HEK293 (cell line): ENCODE measurements at regions not wholly inside any gene's neighbourhood (a gene's known extent, or its start where the extent isn't known, plus 50 kb on each side); places are given as distances from the start of the nearest gene placed in this dataset.

Experiments
- CTCF ChIA-PET: fragments of 350-600 bp; formaldehyde crosslinking; extraction: SDS; loops from one replicate; lab custom pipeline; 2021; ENCODE audit warnings: antibody characterized with exemption; lab: Yijun Ruan, JAX
- POLR2A ChIA-PET: fragments of 300-600 bp; formaldehyde crosslinking; extraction: SDS; loops from one replicate; lab custom pipeline; 2020; ENCODE audit warnings: antibody characterized with exemption, inconsistent platforms; lab: Yijun Ruan, JAX
- H3K27ac ChIP-seq: fragments of 200-500 bp; sonication (Bioruptor generic); 2 replicates; pipeline ENCODE4 v1.5.1; 2014; ENCODE audit warnings: low read depth, low read length, control low read depth, inconsistent platforms; ENCODE audit errors: extremely low read depth
- H3K36me3 ChIP-seq, 2 experiments: fragments of 200-500 bp in 1 of 2; sonication (Bioruptor generic) in 1 of 2; 1 replicate in 1 of 2; 2 replicates in 1 of 2; pipeline ENCODE4 v1.5.1; 2014 to 2017; ENCODE audit warnings: inconsistent platforms in 2 of 2, low read length in 2 of 2; ENCODE audit not compliant: control insufficient read depth in 2 of 2, insufficient read depth in 1 of 2
- H3K4me1 ChIP-seq: fragments of 200-500 bp; sonication (Bioruptor generic); 2 replicates; pipeline ENCODE4 v1.5.1; 2014; ENCODE audit warnings: mild to moderate bottlenecking, low read length, inconsistent platforms; ENCODE audit not compliant: control insufficient read depth, insufficient read depth
- H3K4me3 ChIP-seq: 2 replicates; pipeline ENCODE4 v1.5.1; 2011; ENCODE audit warnings: low read depth, mild to moderate bottlenecking, control low read depth, low read length, moderate library complexity
- H3K9me3 ChIP-seq: fragments of 200-500 bp; sonication (Bioruptor generic); 2 replicates; pipeline ENCODE4 v1.5.1; 2014; ENCODE audit warnings: low read depth, low read length, inconsistent platforms; ENCODE audit not compliant: control insufficient read depth, insufficient read depth
- GLI4 ChIP-seq: fragments of 450-650 bp; formaldehyde crosslinking; IDR thresholded peaks from 2 replicates; pipeline ENCODE4 v1.5.1; 2016; ENCODE audit warnings: missing biosample characterization, missing genetic modification characterization
- HOXD13 ChIP-seq: sonication (generic); formaldehyde crosslinking; IDR thresholded peaks from 2 replicates; pipeline ENCODE4 v1.8.0; 2022; ENCODE audit warnings: missing genetic modification reagents, borderline replicate concordance
- SALL2 ChIP-seq: fragments of 450-650 bp; formaldehyde crosslinking; IDR thresholded peaks from 2 replicates; pipeline ENCODE4 v1.5.0; 2017; ENCODE audit warnings: missing biosample characterization, mild to moderate bottlenecking, missing genetic modification characterization, borderline replicate concordance
- SCRT1 ChIP-seq: fragments of 450-650 bp; formaldehyde crosslinking; IDR thresholded peaks from 2 replicates; pipeline ENCODE4 v1.5.1; 2016; ENCODE audit warnings: missing biosample characterization, missing genetic modification characterization, borderline replicate concordance
- SP2 ChIP-seq: fragments of 450-650 bp; formaldehyde crosslinking; IDR thresholded peaks from 2 replicates; pipeline ENCODE4 v1.5.1; 2016; ENCODE audit warnings: missing biosample characterization, missing genetic modification characterization
- SP3 ChIP-seq: fragments of 450-650 bp; formaldehyde crosslinking; IDR thresholded peaks from 2 replicates; pipeline ENCODE4 v1.5.1; 2016; ENCODE audit warnings: missing biosample characterization, missing genetic modification characterization
- YY1 ChIP-seq: fragments of 450-650 bp; formaldehyde crosslinking; IDR thresholded peaks from 2 replicates; pipeline ENCODE4 v1.5.1; 2018; ENCODE audit warnings: missing biosample characterization, missing genetic modification characterization
- ZBTB20 ChIP-seq: fragments of 450-650 bp; formaldehyde crosslinking; IDR thresholded peaks from 2 replicates; pipeline ENCODE4 v1.5.1; 2016; ENCODE audit warnings: missing biosample characterization, missing genetic modification characterization
- ZEB2 ChIP-seq: fragments of 450-650 bp; formaldehyde crosslinking; IDR thresholded peaks from 2 replicates; pipeline ENCODE4 v1.5.1; 2016; ENCODE audit warnings: missing biosample characterization, missing genetic modification characterization
- ZNF112 ChIP-seq: fragments of 450-650 bp; formaldehyde crosslinking; IDR thresholded peaks from 2 replicates; pipeline ENCODE4 v1.5.0; 2017; ENCODE audit warnings: missing biosample characterization, missing genetic modification characterization
- ZNF155 ChIP-seq: fragments of 450-650 bp; formaldehyde crosslinking; IDR thresholded peaks from 2 replicates; pipeline ENCODE4 v1.5.1; 2016; ENCODE audit warnings: missing biosample characterization, missing genetic modification characterization
- ZNF16 ChIP-seq: fragments of 450-650 bp; formaldehyde crosslinking; IDR thresholded peaks from 2 replicates; pipeline ENCODE4 v1.5.1; 2016; ENCODE audit warnings: low read depth, missing biosample characterization, missing genetic modification characterization
- ZNF175 ChIP-seq: fragments of 450-650 bp; formaldehyde crosslinking; IDR thresholded peaks from 2 replicates; pipeline ENCODE4 v1.5.1; 2016; ENCODE audit warnings: missing biosample characterization, missing genetic modification characterization
- ZNF184 ChIP-seq: fragments of 450-650 bp; IDR thresholded peaks from 2 replicates; pipeline ENCODE4 v1.5.1; 2018; ENCODE audit warnings: missing biosample characterization, mild to moderate bottlenecking, missing genetic modification characterization
- ZNF211 ChIP-seq: fragments of 450-650 bp; formaldehyde crosslinking; IDR thresholded peaks from 2 replicates; pipeline ENCODE4 v1.5.1; 2016; ENCODE audit warnings: low read depth, missing biosample characterization, missing genetic modification characterization
- ZNF214 ChIP-seq: fragments of 450-650 bp; formaldehyde crosslinking; IDR thresholded peaks from 2 replicates; pipeline ENCODE4 v1.5.1; 2017; ENCODE audit warnings: missing biosample characterization, mild to moderate bottlenecking, missing genetic modification characterization, borderline replicate concordance
- ZNF221 ChIP-seq: fragments of 450-650 bp; formaldehyde crosslinking; IDR thresholded peaks from 2 replicates; pipeline ENCODE4 v1.5.1; 2017; ENCODE audit warnings: missing biosample characterization, missing genetic modification characterization, borderline replicate concordance
- ZNF266 ChIP-seq: fragments of 450-650 bp; formaldehyde crosslinking; IDR thresholded peaks from 2 replicates; pipeline ENCODE4 v1.5.1; 2016; ENCODE audit warnings: missing biosample characterization, missing genetic modification characterization, low read depth
- ZNF404 ChIP-seq: fragments of 450-650 bp; formaldehyde crosslinking; IDR thresholded peaks from 2 replicates; pipeline ENCODE4 v1.5.1; 2017; ENCODE audit warnings: missing biosample characterization, missing genetic modification characterization
- ZNF530 ChIP-seq: fragments of 450-650 bp; formaldehyde crosslinking; IDR thresholded peaks from 2 replicates; pipeline ENCODE4 v1.5.1; 2016; ENCODE audit warnings: low read depth, missing biosample characterization, missing genetic modification characterization
- ZNF549 ChIP-seq: fragments of 450-650 bp; IDR thresholded peaks from 2 replicates; pipeline ENCODE4 v1.5.1; 2018; ENCODE audit warnings: missing biosample characterization, missing genetic modification characterization, mild to moderate bottlenecking, inconsistent platforms, moderate library complexity
- ZNF585B ChIP-seq: fragments of 450-650 bp; formaldehyde crosslinking; IDR thresholded peaks from 2 replicates; pipeline ENCODE4 v1.5.1; 2016; ENCODE audit warnings: missing biosample characterization, missing genetic modification characterization
- ZNF600 ChIP-seq: fragments of 450-650 bp; formaldehyde crosslinking; IDR thresholded peaks from 2 replicates; pipeline ENCODE4 v1.5.1; 2016; ENCODE audit warnings: missing biosample characterization, missing genetic modification characterization
- ZNF623 ChIP-seq: fragments of 450-650 bp; formaldehyde crosslinking; IDR thresholded peaks from 2 replicates; pipeline ENCODE4 v1.5.1; 2016; ENCODE audit warnings: missing biosample characterization, missing genetic modification characterization
- ZNF626 ChIP-seq: fragments of 450-650 bp; sonication (Bioruptor Pico); formaldehyde crosslinking; IDR thresholded peaks from 2 replicates; pipeline ENCODE4 v1.5.1; 2018; ENCODE audit warnings: missing biosample characterization, missing genetic modification characterization, inconsistent platforms
- ZNF792 ChIP-seq: fragments of 450-650 bp; formaldehyde crosslinking; IDR thresholded peaks from 2 replicates; pipeline ENCODE4 v1.5.1; 2016; ENCODE audit warnings: missing biosample characterization, missing genetic modification characterization
- ZNF843 ChIP-seq: fragments of 450-650 bp; formaldehyde crosslinking; IDR thresholded peaks from 2 replicates; pipeline ENCODE4 v1.5.1; 2016; ENCODE audit warnings: missing biosample characterization, missing genetic modification characterization
- TF ChIP-seq, protein P1 (sequence below): fragments of 450-650 bp; formaldehyde crosslinking; IDR thresholded peaks from 2 replicates; pipeline ENCODE4; 2016; ENCODE audit warnings: missing biosample characterization, missing genetic modification characterization
- TF ChIP-seq, protein P2 (sequence below): fragments of 450-650 bp; formaldehyde crosslinking; optimal IDR thresholded peaks from 2 replicates; pipeline ENCODE3; 2016; ENCODE audit warnings: missing biosample characterization, mild to moderate bottlenecking, missing genetic modification characterization
- TF ChIP-seq, protein P3 (sequence below): fragments of 450-650 bp; formaldehyde crosslinking; IDR thresholded peaks from 2 replicates; pipeline ENCODE4 v1.5.1; 2016; ENCODE audit warnings: missing biosample characterization, missing genetic modification characterization

DNA sequence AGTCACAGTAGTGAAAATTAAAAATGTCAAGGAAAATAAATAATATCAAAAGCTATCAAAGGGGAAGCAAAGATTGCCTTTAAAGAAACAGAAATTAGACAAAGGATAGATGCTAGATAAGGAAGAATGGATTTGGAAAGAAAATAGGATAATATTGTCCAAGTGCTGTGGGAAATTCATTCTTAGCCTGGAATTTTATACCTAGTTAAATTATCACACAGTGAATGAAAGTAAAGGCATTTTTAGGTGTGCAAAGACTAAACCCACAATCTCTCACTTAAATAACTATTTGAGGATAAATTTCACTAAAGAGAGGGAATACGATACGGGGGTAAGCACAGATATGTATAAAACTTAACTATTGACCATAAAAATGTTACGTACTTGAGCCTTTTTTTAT, 511.1 kb downstream of the TMEM135 start:
- ChIA-PET POLR2A (no interaction called here), CTCF (no interaction called here)
- Histone ChIP-seq H3K9me3 (no peaks in the 10 kb centered on the region), H3K4me1 (no peaks in the 10 kb centered on the region), H3K4me3 (no peak overlapping the region), H3K36me3 (no peaks in the 10 kb centered on the region), H3K27ac (no peak overlapping the region)
- TF ChIP-seq GLI4 (tag by site-specific recombination) (no peak), ZNF211 (tag by site-specific recombination) (no peak), ZNF623 (no peak), YY1 (no peak), ZNF843 (tag by site-specific recombination) (no peak), ZNF404 (tag by site-specific recombination) (no peak), ZNF112 (tag by site-specific recombination) (no peak), HOXD13 (CRISPR knock-in tag) (no peak), ZNF184 (tag by site-specific recombination) (no peak), SP2 (tag by site-specific recombination) (no peak)

DNA sequence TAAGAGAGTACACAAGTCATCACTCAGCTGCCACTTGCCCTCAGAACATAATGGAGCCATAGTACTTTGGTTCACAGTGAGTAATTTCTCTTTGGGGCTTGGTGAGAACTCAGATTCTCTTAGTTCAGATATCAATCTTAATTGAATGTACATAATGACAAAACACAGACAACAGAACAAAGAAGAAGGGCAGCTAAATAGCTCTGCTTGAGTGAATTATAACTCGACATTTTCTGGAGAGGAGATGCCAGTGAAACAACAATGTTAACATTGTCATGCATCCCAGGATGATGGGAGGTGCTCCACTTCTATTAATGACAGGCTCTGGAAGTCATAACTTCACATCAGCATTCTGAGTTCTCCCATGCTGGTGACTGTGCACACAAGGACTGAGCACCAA, 508.1 kb downstream of the TMEM135 start:
- CTCF ChIA-PET = no interaction called here
- Histone ChIP-seq H3K27ac (no peak overlapping the region), H3K36me3 (no peaks in the 10 kb centered on the region), H3K4me3 (no peak overlapping the region), H3K4me1 (no peaks in the 10 kb centered on the region), H3K9me3 (no peaks in the 10 kb centered on the region)
- TF ChIP-seq, protein P1, sequence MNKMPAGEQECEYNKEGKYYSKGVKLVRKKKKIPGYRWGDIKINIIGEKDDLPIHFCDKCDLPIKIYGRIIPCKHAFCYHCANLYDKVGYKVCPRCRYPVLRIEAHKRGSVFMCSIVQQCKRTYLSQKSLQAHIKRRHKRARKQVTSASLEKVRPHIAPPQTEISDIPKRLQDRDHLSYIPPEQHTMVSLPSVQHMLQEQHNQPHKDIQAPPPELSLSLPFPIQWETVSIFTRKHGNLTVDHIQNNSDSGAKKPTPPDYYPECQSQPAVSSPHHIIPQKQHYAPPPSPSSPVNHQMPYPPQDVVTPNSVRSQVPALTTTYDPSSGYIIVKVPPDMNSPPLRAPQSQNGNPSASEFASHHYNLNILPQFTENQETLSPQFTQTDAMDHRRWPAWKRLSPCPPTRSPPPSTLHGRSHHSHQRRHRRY (tag by site-specific recombination) = no peak
- no peak for TF ChIP-seq ZNF792 (tag by site-specific recombination)
- TF ChIP-seq SCRT1 (tag by site-specific recombination) = no peak
- no peak for TF ChIP-seq ZBTB20 (tag by site-specific recombination)
- no peak for TF ChIP-seq ZNF585B (tag by site-specific recombination)
- TF ChIP-seq SALL2 (tag by site-specific recombination) = no peak
- POLR2A ChIA-PET = no interaction called here

DNA sequence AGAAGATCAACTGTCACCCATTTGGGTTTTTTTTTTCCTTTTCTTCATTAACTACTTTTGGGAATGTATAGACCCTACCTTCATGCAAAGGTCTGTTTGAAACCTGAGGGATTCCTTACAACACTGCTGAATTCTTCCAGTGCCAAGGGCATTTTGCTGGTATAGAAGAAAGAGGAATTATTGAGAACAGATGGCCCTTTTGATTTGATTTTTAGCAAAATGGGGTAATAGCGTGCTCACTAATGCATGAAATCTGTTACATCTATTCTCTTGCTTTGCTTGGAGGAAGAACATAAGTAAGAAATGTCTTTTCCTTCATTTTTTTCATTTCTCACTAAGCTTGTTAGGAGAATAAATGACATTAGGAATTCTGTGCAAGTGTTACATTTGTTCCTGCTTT, 501.9 kb downstream of the TMEM135 start:
- CTCF ChIA-PET = no interaction called here
- no peaks in the 10 kb centered on the region for H3K9me3 ChIP-seq
- POLR2A ChIA-PET = no interaction called here
- H3K4me1 ChIP-seq = no peaks in the 10 kb centered on the region
- no peaks in the 10 kb centered on the region for H3K36me3 ChIP-seq
- no peak overlapping the region for H3K27ac ChIP-seq
- no peak overlapping the region for H3K4me3 ChIP-seq
- no peak for TF ChIP-seq ZNF266 (tag by site-specific recombination)
- TF ChIP-seq ZNF214 (tag by site-specific recombination) = no peak
- TF ChIP-seq ZNF530 (tag by site-specific recombination) = no peak
- no peak for TF ChIP-seq ZEB2 (tag by site-specific recombination)
- TF ChIP-seq, protein P2, sequence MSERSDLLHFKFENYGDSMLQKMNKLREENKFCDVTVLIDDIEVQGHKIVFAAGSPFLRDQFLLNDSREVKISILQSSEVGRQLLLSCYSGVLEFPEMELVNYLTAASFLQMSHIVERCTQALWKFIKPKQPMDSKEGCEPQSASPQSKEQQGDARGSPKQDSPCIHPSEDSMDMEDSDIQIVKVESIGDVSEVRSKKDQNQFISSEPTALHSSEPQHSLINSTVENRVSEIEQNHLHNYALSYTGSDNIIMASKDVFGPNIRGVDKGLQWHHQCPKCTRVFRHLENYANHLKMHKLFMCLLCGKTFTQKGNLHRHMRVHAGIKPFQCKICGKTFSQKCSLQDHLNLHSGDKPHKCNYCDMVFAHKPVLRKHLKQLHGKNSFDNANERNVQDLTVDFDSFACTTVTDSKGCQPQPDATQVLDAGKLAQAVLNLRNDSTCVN (tag by site-specific recombination) = no peak
- no peak for TF ChIP-seq ZNF600 (tag by site-specific recombination)
- no peak for TF ChIP-seq SP3 (tag by site-specific recombination)
- TF ChIP-seq, protein P3, sequence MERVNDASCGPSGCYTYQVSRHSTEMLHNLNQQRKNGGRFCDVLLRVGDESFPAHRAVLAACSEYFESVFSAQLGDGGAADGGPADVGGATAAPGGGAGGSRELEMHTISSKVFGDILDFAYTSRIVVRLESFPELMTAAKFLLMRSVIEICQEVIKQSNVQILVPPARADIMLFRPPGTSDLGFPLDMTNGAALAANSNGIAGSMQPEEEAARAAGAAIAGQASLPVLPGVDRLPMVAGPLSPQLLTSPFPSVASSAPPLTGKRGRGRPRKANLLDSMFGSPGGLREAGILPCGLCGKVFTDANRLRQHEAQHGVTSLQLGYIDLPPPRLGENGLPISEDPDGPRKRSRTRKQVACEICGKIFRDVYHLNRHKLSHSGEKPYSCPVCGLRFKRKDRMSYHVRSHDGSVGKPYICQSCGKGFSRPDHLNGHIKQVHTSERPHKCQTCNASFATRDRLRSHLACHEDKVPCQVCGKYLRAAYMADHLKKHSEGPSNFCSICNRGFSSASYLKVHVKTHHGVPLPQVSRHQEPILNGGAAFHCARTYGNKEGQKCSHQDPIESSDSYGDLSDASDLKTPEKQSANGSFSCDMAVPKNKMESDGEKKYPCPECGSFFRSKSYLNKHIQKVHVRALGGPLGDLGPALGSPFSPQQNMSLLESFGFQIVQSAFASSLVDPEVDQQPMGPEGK (tag by site-specific recombination) = no peak
- TF ChIP-seq ZNF16 (tag by site-specific recombination) = no peak
- no peak for TF ChIP-seq ZNF175 (tag by site-specific recombination)
- no peak for TF ChIP-seq ZNF221 (tag by site-specific recombination)
- TF ChIP-seq ZNF626 (tag by site-specific recombination) = no peak
- no peak for TF ChIP-seq ZNF155 (tag by site-specific recombination)
- TF ChIP-seq ZNF549 (tag by site-specific recombination) = no peak
- TF ChIP-seq, all 188 proteins: peak for 0
